Gastrocnemius medialis (tissue), 4 donors: ENCODE measurements at regions not wholly inside any gene's neighbourhood (a gene's known extent, or its start where the extent isn't known, plus 50 kb on each side); places are given as distances from the start of the nearest gene placed in this dataset.

Experiments used
- POLR2A ChIP-seq, 2 donors: fragments of 450-650 bp; IDR thresholded peaks; one replicate each; pipeline ENCODE4 v1.6.1; 2017; ENCODE audit warnings: antibody characterized with exemption in 2 of 2, mild to moderate bottlenecking in 2 of 2, moderate library complexity in 2 of 2
- TF ChIP-seq, protein P1 (sequence below), 5 experiments: fragments of 450-650 bp in 3 of 5; fragments of 200-600 bp in 2 of 5; sonication (generic) in 2 of 5; IDR thresholded peaks in 4 of 5; conservative IDR thresholded peaks in 1 of 5; 1 replicate in 4 of 5; 2 replicates in 1 of 5; pipeline ENCODE4 v1.5.1; 2016 to 2019; ENCODE audit warnings: antibody characterized with exemption in 5 of 5, mild to moderate bottlenecking in 3 of 5, moderate library complexity in 3 of 5

DNA sequence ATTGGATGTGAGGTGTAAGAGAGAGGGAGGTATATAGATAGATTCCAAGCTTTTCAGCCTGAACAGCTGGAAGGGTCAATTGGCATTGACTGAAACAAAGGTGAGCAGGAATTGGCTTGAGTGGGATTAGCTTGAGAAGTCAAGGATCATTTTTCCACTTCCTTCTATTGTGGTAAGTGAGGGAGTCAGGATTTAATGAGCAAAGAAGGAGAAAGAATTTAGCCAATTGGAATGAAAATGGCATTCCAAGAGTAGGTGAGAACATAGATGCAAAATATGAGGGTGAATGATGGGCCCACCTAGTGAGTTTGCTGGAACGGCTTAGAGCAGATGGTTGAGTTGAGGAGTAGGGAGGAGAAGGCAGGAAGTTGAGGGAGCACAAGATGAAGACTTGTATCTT is 56.5 kb upstream of the ETV6 start:
- TF ChIP-seq POLR2A (IDR thresholded peaks at IDR 0.05) = no peak
- TF ChIP-seq, protein P1, sequence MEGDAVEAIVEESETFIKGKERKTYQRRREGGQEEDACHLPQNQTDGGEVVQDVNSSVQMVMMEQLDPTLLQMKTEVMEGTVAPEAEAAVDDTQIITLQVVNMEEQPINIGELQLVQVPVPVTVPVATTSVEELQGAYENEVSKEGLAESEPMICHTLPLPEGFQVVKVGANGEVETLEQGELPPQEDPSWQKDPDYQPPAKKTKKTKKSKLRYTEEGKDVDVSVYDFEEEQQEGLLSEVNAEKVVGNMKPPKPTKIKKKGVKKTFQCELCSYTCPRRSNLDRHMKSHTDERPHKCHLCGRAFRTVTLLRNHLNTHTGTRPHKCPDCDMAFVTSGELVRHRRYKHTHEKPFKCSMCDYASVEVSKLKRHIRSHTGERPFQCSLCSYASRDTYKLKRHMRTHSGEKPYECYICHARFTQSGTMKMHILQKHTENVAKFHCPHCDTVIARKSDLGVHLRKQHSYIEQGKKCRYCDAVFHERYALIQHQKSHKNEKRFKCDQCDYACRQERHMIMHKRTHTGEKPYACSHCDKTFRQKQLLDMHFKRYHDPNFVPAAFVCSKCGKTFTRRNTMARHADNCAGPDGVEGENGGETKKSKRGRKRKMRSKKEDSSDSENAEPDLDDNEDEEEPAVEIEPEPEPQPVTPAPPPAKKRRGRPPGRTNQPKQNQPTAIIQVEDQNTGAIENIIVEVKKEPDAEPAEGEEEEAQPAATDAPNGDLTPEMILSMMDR (IDR thresholded peaks at IDR 0.05 in 4 of 5, conservative IDR thresholded peaks at IDR 0.05 in 1 of 5) = no peak
